ENCODE measurements at regions not wholly inside any gene's neighbourhood (a gene's known extent, or its start where the extent isn't known, plus 50 kb on each side); places are given as distances from the start of the nearest gene placed in this dataset.

- TF ChIP-seq, protein P1, sequence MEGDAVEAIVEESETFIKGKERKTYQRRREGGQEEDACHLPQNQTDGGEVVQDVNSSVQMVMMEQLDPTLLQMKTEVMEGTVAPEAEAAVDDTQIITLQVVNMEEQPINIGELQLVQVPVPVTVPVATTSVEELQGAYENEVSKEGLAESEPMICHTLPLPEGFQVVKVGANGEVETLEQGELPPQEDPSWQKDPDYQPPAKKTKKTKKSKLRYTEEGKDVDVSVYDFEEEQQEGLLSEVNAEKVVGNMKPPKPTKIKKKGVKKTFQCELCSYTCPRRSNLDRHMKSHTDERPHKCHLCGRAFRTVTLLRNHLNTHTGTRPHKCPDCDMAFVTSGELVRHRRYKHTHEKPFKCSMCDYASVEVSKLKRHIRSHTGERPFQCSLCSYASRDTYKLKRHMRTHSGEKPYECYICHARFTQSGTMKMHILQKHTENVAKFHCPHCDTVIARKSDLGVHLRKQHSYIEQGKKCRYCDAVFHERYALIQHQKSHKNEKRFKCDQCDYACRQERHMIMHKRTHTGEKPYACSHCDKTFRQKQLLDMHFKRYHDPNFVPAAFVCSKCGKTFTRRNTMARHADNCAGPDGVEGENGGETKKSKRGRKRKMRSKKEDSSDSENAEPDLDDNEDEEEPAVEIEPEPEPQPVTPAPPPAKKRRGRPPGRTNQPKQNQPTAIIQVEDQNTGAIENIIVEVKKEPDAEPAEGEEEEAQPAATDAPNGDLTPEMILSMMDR (IDR thresholded peaks at IDR 0.05; ENCODE audit: low read length) = no peak
- no peak for TF ChIP-seq EZH2 (optimal IDR thresholded peaks at IDR 0.05; ENCODE audit: low read depth, low read length)
These were observed 484.6 kb upstream of the HS6ST1 start for GRCh38 chr2:128803222-128803621.
